ENCODE measurements at regions not wholly inside any gene's neighbourhood (a gene's known extent, or its start where the extent isn't known, plus 50 kb on each side); places are given as distances from the start of the nearest gene placed in this dataset.

- TF ChIP-seq POLR2AphosphoS5 (IDR thresholded peaks at IDR 0.05; ENCODE audit: low read depth, low read length) (no peak), REST (IDR thresholded peaks at IDR 0.05; ENCODE audit: insufficient read depth in 1 of 2, low read depth in 2 of 2, low read length in 2 of 2) (no peak), FOXP2 (optimal IDR thresholded peaks at IDR 0.05; ENCODE audit: borderline replicate concordance, extremely low read depth, extremely low read length, insufficient read depth) (no peak), TAF1 (IDR thresholded peaks at IDR 0.05; ENCODE audit: borderline replicate concordance, insufficient read depth, low read length) (no peak)
Observed at GRCh38 chr20:17024513-17025119, 202.2 kb upstream of the PCSK2 start.

Data from PFSK-1 (cell line).